Activated CD8-positive, alpha-beta T cell treated with anti-CD3 and anti-CD28 coated beads for 36 hours (primary cell): ENCODE measurements at regions not wholly inside any gene's neighbourhood (a gene's known extent, or its start where the extent isn't known, plus 50 kb on each side); places are given as distances from the start of the nearest gene placed in this dataset.
"Not testable (repeated sequence)": the region's sequence is repeated elsewhere in the genome, so short reads cannot be mapped to it uniquely, and the experiment has no call there.

Source experiments
- ATAC-seq: fragments of 200-7000 bp; cut with Tn5 transposase; one replicate; pipeline ENCODE4 v1.10.0; 2021; ENCODE audit warnings: mild to moderate bottlenecking, moderate library complexity
- CTCF ChIA-PET: fragments of 350-600 bp; sonication (Branson Sonifier 250); formaldehyde crosslinking; loops from one replicate; lab custom pipeline; 2021; ENCODE audit warnings: antibody characterized with exemption; lab: Charles Lee
- POLR2A ChIA-PET: fragments of 350-600 bp; sonication (Branson Sonifier 250); formaldehyde crosslinking; loops from one replicate; lab custom pipeline; 2021; ENCODE audit warnings: antibody characterized with exemption; lab: Charles Lee
- DNase-seq: peaks from one replicate; pipeline ENCODE4 v3.0.0-alpha.2; 2020
- H3K27ac Mint-ChIP-seq: one replicate; pipeline ENCODE4 v1.8.0; 2021; ENCODE audit warnings: mild to moderate bottlenecking, mixed read lengths
- H3K27me3 Mint-ChIP-seq: one replicate; pipeline ENCODE4 v1.8.0; 2021; ENCODE audit warnings: mixed read lengths
- H3K36me3 Mint-ChIP-seq: one replicate; pipeline ENCODE4 v1.8.0; 2021; ENCODE audit warnings: low read depth, mixed read lengths
- H3K4me1 Mint-ChIP-seq: one replicate; pipeline ENCODE4 v1.8.0; 2021; ENCODE audit warnings: low read depth, mixed read lengths
- H3K4me3 Mint-ChIP-seq: one replicate; pipeline ENCODE4 v1.8.0; 2021; ENCODE audit warnings: mild to moderate bottlenecking, moderate library complexity, mixed read lengths
- H3K9me3 Mint-ChIP-seq: one replicate; pipeline ENCODE4 v1.8.0; 2021; ENCODE audit warnings: mixed read lengths
- CTCF ChIP-seq: fragments of 200-600 bp; IDR thresholded peaks from one replicate; pipeline ENCODE4 v1.8.0; 2022; ENCODE audit warnings: antibody characterized with exemption, mild to moderate bottlenecking
- intact Hi-C: fragments of 100-400 bp; cut with micrococcal nuclease; formaldehyde crosslinking; loops from one replicate; pipeline ENCODE4 v1.10.0; 2022

GRCh38 chr12:67085699-67086098 lies 183.5 kb upstream of the CAND1 start:
- ATAC-seq (no peak), DNase-seq (no peak)
- H3K27me3 Mint-ChIP-seq: peaks cover 15% of the 10 kb centered on the region
- H3K27ac Mint-ChIP-seq: no peak overlapping the region
- POLR2A ChIA-PET: no interaction called here
- intact Hi-C loops: no loop called here
- H3K36me3 Mint-ChIP-seq: no peaks in the 10 kb centered on the region
- no peak overlapping the region for H3K4me3 Mint-ChIP-seq
- CTCF ChIA-PET: no interaction called here
- H3K4me1 Mint-ChIP-seq: no peaks in the 10 kb centered on the region
- H3K9me3 Mint-ChIP-seq: no peaks in the 10 kb centered on the region
- TF ChIP-seq CTCF: no peak

- TF ChIP-seq CTCF: no peak
- Mint-ChIP-seq H3K4me3 (no peak overlapping the region), H3K27ac (no peak overlapping the region)
Measured at GRCh38 chr12:67086116-67086515, 183.0 kb upstream of the CAND1 start.

GRCh38 chr12:67088401-67089118 lies 180.6 kb upstream of the CAND1 start:
- ATAC-seq: no peak
- POLR2A ChIA-PET: no interaction called here
- intact Hi-C loops: no loop called here
- Mint-ChIP-seq H3K4me1 (no peaks in the 10 kb centered on the region), H3K27ac (no peak overlapping the region), H3K27me3 (peaks cover 22% of the 10 kb centered on the region), H3K4me3 (no peak overlapping the region), H3K9me3 (no peaks in the 10 kb centered on the region), H3K36me3 (no peaks in the 10 kb centered on the region)
- DNase-seq: no peak
- CTCF ChIA-PET: interaction anchor here (1.2 kb wide), 1 partner anchor 9 kb away, joined by 3 read pairs; no protein-coding TSS in a partner anchor
- TF ChIP-seq CTCF: no peak

More at GRCh38 chr12:67086116-67086515, 183.0 kb upstream of the CAND1 start:
- peaks cover 18% of the 10 kb centered on the region for H3K27me3 Mint-ChIP-seq
- no peaks in the 10 kb centered on the region for H3K36me3 Mint-ChIP-seq
- H3K4me1 Mint-ChIP-seq: no peaks in the 10 kb centered on the region
- no peak for DNase-seq
- ChIA-PET CTCF (no interaction called here), POLR2A (no interaction called here)
- intact Hi-C loops: no loop called here
- no peaks in the 10 kb centered on the region for H3K9me3 Mint-ChIP-seq
- ATAC-seq: no peak

GRCh38 chr12:67091204-67091603 lies 178.0 kb upstream of the CAND1 start:
- ATAC-seq (no peak), DNase-seq (no peak)
- no peak for TF ChIP-seq CTCF
- intact Hi-C loops: no loop called here
- Mint-ChIP-seq H3K4me1 (no peaks in the 10 kb centered on the region), H3K27me3 (peaks cover 21% of the 10 kb centered on the region), H3K27ac (no peak overlapping the region), H3K36me3 (no peaks in the 10 kb centered on the region), H3K9me3 (no peaks in the 10 kb centered on the region), H3K4me3 (no peak overlapping the region)
- ChIA-PET CTCF (no interaction called here), POLR2A (no interaction called here)

- ChIA-PET CTCF (no interaction called here), POLR2A (no interaction called here)
- Mint-ChIP-seq H3K4me1 (no peaks in the 10 kb centered on the region), H3K9me3 (no peaks in the 10 kb centered on the region), H3K27me3 (peaks cover 21% of the 10 kb centered on the region), H3K4me3 (no peak overlapping the region), H3K36me3 (no peaks in the 10 kb centered on the region), H3K27ac (no peak overlapping the region)
- TF ChIP-seq CTCF: no peak
- DNase-seq (no peak), ATAC-seq (no peak)
- intact Hi-C loops: no loop called here
Measured at GRCh38 chr12:67091678-67092077, 177.5 kb upstream of the CAND1 start.

GRCh38 chr12:67092934-67093333 lies 176.2 kb upstream of the CAND1 start:
- DNase-seq, H3K36me3 Mint-ChIP-seq, intact Hi-C loops, H3K27ac Mint-ChIP-seq, H3K4me1 Mint-ChIP-seq, CTCF ChIA-PET, POLR2A ChIA-PET, ATAC-seq, H3K4me3 Mint-ChIP-seq, H3K9me3 Mint-ChIP-seq: not testable (repeated sequence)
- peaks cover 18% of the 10 kb centered on the region for H3K27me3 Mint-ChIP-seq
